ENCODE measurements at regions not wholly inside any gene's neighbourhood (a gene's known extent, or its start where the extent isn't known, plus 50 kb on each side); places are given as distances from the start of the nearest gene placed in this dataset.

GRCh38 chr17:72523491-72523890 lies 402.7 kb downstream of the SOX9 start:
- POLR2A ChIA-PET, result no interaction called here
- no peak for TF ChIP-seq CTCF (IDR thresholded peaks at IDR 0.05; ENCODE audit: insufficient read depth, low read length, missing control alignments)
- CTCF ChIA-PET, result interaction anchor here (1.3 kb wide), 1 partner anchor 9 kb away, joined by 3 read pairs; no protein-coding TSS in a partner anchor
- DNase-seq (ENCODE audit: low read depth, low spot score), result no peak
- H3K4me3 ChIP-seq (ENCODE audit: low read depth, low read length), result no peak overlapping the region

- no peak for DNase-seq (ENCODE audit: low read depth, low spot score)
- POLR2A ChIA-PET, result no interaction called here
- no peak overlapping the region for H3K4me3 ChIP-seq (ENCODE audit: low read depth, low read length)
- CTCF ChIA-PET, result interaction anchor here (0.9 to 2.2 kb wide), 3 partner anchors 13 to 32 kb away, joined by 3 to 8 read pairs (median 3); no protein-coding TSS in a partner anchor
- no peak for TF ChIP-seq CTCF (IDR thresholded peaks at IDR 0.05; ENCODE audit: insufficient read depth, low read length, missing control alignments)
Observed at GRCh38 chr17:72525225-72526015, 404.6 kb downstream of the SOX9 start.

DNA sequence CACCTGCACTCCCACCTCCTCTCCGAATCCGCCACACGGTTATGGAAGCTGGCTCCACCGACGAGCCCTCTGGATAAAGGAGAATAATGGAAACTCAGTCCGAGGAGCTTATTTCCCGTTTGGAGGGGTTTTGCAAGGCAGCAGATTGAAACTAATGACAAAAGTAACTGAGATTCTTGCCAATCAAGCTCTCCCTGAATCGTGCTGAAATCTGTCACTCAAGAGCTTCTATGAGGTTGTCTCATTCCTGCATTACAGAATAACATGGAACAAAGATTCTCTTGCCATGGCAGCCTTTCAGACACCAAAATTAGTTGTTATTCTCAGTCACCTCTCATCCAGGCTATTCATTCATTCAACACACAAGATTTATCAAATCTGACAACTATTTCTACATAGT lies 405.9 kb downstream of the SOX9 start:
- DNase-seq (ENCODE audit: low read depth, low spot score), result no peak
- no peak for TF ChIP-seq CTCF (IDR thresholded peaks at IDR 0.05; ENCODE audit: insufficient read depth, low read length, missing control alignments)
- CTCF ChIA-PET, result interaction anchor here (0.9 to 2.2 kb wide), 2 partner anchors 12 to 30 kb away, joined by 3 to 8 read pairs; no protein-coding TSS in a partner anchor
- H3K4me3 ChIP-seq (ENCODE audit: low read depth, low read length), result no peak overlapping the region
- POLR2A ChIA-PET, result no interaction called here

DNA sequence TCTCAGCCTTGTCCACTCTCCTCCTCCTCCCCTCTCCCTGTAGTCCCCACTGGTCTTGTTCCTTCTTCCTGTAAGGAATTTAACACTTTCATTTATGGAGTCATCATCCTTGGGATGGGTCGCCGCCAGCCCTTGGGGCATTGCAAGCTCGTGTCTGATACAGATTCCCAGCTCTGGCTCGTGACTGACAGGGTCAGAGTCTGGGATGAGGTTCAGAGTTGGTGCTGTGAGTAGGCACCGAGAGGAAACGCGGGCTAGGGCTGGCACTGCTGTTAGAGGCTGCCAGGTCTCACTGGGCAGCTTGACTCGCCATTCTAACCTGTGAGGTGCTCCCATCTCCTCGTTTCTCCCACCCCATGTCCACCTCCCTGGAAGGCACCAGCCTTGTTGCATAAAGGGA lies 407.0 kb downstream of the SOX9 start:
- CTCF ChIA-PET, result no interaction called here
- TF ChIP-seq CTCF (IDR thresholded peaks at IDR 0.05; ENCODE audit: insufficient read depth, low read length, missing control alignments), result no peak
- no peak for DNase-seq (ENCODE audit: low read depth, low spot score)
- POLR2A ChIA-PET, result no interaction called here
- H3K4me3 ChIP-seq (ENCODE audit: low read depth, low read length), result no peak overlapping the region

GRCh38 chr17:72528683-72529082 lies 407.9 kb downstream of the SOX9 start:
- POLR2A ChIA-PET, result no interaction called here
- CTCF ChIA-PET, result interaction anchor here (0.8 to 1.7 kb wide), 2 partner anchors 10 to 11 kb away, joined by 4 read pairs; no protein-coding TSS in a partner anchor
- no peak for TF ChIP-seq CTCF (IDR thresholded peaks at IDR 0.05; ENCODE audit: insufficient read depth, low read length, missing control alignments)
- no peak for DNase-seq (ENCODE audit: low read depth, low spot score)
- H3K4me3 ChIP-seq (ENCODE audit: low read depth, low read length), result no peak overlapping the region

- TF ChIP-seq CTCF (IDR thresholded peaks at IDR 0.05; ENCODE audit: insufficient read depth, low read length, missing control alignments), result no peak
- CTCF ChIA-PET, result interaction anchor here (0.8 to 1.7 kb wide), 2 partner anchors 9 to 10 kb away, joined by 4 read pairs; no protein-coding TSS in a partner anchor
- POLR2A ChIA-PET, result no interaction called here
- DNase-seq (ENCODE audit: low read depth, low spot score), result no peak
- no peak overlapping the region for H3K4me3 ChIP-seq (ENCODE audit: low read depth, low read length)
Observed at GRCh38 chr17:72529386-72529785, 408.6 kb downstream of the SOX9 start.
